ENCODE measurements at regions not wholly inside any gene's neighbourhood (a gene's known extent, or its start where the extent isn't known, plus 50 kb on each side); places are given as distances from the start of the nearest gene placed in this dataset.

- Histone ChIP-seq H3K4me3 (ENCODE audit: low read length) (no peak overlapping the region), H4K20me1 (ENCODE audit: insufficient read depth) (no peaks in the 10 kb centered on the region), H3K9me2 (ENCODE audit: insufficient read depth, low read length) (no peaks in the 10 kb centered on the region), H2AFZ (ENCODE audit: low read depth, low read length) (no peak overlapping the region), H3K79me2 (replicated peaks; ENCODE audit: insufficient read depth, low read length) (no peaks in the 10 kb centered on the region), H3K9me3 (ENCODE audit: low read length) (no peaks in the 10 kb centered on the region), H3F3A (ENCODE audit: insufficient read depth, low read length, poor library complexity, severe bottlenecking) (no peaks in the 10 kb centered on the region), H3K4me2 (ENCODE audit: low read length) (no peak overlapping the region), H3K9ac (ENCODE audit: low read length) (no peak overlapping the region), H3K36me3 (ENCODE audit: insufficient read depth, low read length) (no peaks in the 10 kb centered on the region), H3K27me3 (ENCODE audit: insufficient read depth, low read depth, low read length) (no peaks in the 10 kb centered on the region), H3K27ac (ENCODE audit: low read length) (no peak overlapping the region)
- no peak for TF ChIP-seq CTCF (IDR thresholded peaks at IDR 0.05; ENCODE audit: poor library complexity, severe bottlenecking)
- no peak for TF ChIP-seq MXI1 (conservative IDR thresholded peaks at IDR 0.05; ENCODE audit: poor library complexity, severe bottlenecking)
- no peak for TF ChIP-seq POLR2AphosphoS5 (IDR thresholded peaks at IDR 0.05)
- no peak for TF ChIP-seq SMC3 (conservative IDR thresholded peaks at IDR 0.05; ENCODE audit: poor library complexity)
- TF ChIP-seq TAF1 (IDR thresholded peaks at IDR 0.05; ENCODE audit: low read depth): no peak
Observed at GRCh38 chr6:23584134-23584763, 541.8 kb upstream of the NRSN1 start.

- H3K36me3 ChIP-seq (ENCODE audit: insufficient read depth, low read length): no peaks in the 10 kb centered on the region
- H3K27me3 ChIP-seq (ENCODE audit: insufficient read depth, low read depth, low read length): no peaks in the 10 kb centered on the region
- no peaks in the 10 kb centered on the region for H4K20me1 ChIP-seq (ENCODE audit: insufficient read depth)
- no peaks in the 10 kb centered on the region for H3F3A ChIP-seq (ENCODE audit: insufficient read depth, low read length, poor library complexity, severe bottlenecking)
- H3K27ac ChIP-seq (ENCODE audit: low read length): no peak overlapping the region
- no peaks in the 10 kb centered on the region for H3K9me3 ChIP-seq (ENCODE audit: low read length)
- H3K4me2 ChIP-seq (ENCODE audit: low read length): no peak overlapping the region
- H2AFZ ChIP-seq (ENCODE audit: low read depth, low read length): no peak overlapping the region
- TF ChIP-seq REST (IDR thresholded peaks at IDR 0.05; ENCODE audit: borderline replicate concordance) (no peak), TAF1 (IDR thresholded peaks at IDR 0.05; ENCODE audit: low read depth) (no peak), EZH2 (IDR thresholded peaks at IDR 0.05; ENCODE audit: borderline replicate concordance, insufficient read depth, low read length, poor library complexity, severe bottlenecking) (no peak), MXI1 (conservative IDR thresholded peaks at IDR 0.05; ENCODE audit: poor library complexity, severe bottlenecking) (no peak), CTCF (IDR thresholded peaks at IDR 0.05; ENCODE audit: poor library complexity, severe bottlenecking) (no peak), SMC3 (conservative IDR thresholded peaks at IDR 0.05; ENCODE audit: poor library complexity) (no peak), EP300 (conservative IDR thresholded peaks at IDR 0.05; ENCODE audit: poor library complexity, severe bottlenecking) (no peak), POLR2AphosphoS5 (IDR thresholded peaks at IDR 0.05) (no peak), RAD21 (conservative IDR thresholded peaks at IDR 0.05) (no peak)
- H3K79me2 ChIP-seq (replicated peaks; ENCODE audit: insufficient read depth, low read length): no peaks in the 10 kb centered on the region
- no peak overlapping the region for H3K4me3 ChIP-seq (ENCODE audit: low read length)
- no peaks in the 10 kb centered on the region for H3K9me2 ChIP-seq (ENCODE audit: insufficient read depth, low read length)
- H3K9ac ChIP-seq (ENCODE audit: low read length): no peak overlapping the region
Observed at GRCh38 chr6:23587582-23587981, 538.4 kb upstream of the NRSN1 start.

Data from neural cell (in vitro differentiated cells).